ENCODE measurements at regions not wholly inside any gene's neighbourhood (a gene's known extent, or its start where the extent isn't known, plus 50 kb on each side); places are given as distances from the start of the nearest gene placed in this dataset.

- no peak for ATAC-seq
- no peaks in the 10 kb centered on the region for H3K4me1 ChIP-seq
- H3K36me3 ChIP-seq = no peaks in the 10 kb centered on the region
- intact Hi-C loops (cut with DNase I) = no loop called here
- TF ChIP-seq CTCF (IDR thresholded peaks at IDR 0.05) = no peak
- no peak for DNase-seq
- 61 to 66% methylated on average over 3 of the region's 3 CpGs for WGBS, 2 donors
- H3K27ac ChIP-seq = no peak overlapping the region
- peaks cover 0 to 10% (median 0%) of the 10 kb centered on the region in 7 donors for H3K27me3 ChIP-seq
- H3K4me3 ChIP-seq = no peak overlapping the region
- H3K9me3 ChIP-seq = no peaks in the 10 kb centered on the region
Observed at GRCh38 chr16:75922250-75922649, 196.0 kb upstream of the CPHXL start.

- H3K9me3 ChIP-seq = peaks cover 0 to 9% (median 0%) of the 10 kb centered on the region in 11 donors
- peaks cover 0 to 10% (median 0%) of the 10 kb centered on the region in 7 donors for H3K27me3 ChIP-seq
- H3K36me3 ChIP-seq = no peaks in the 10 kb centered on the region
- intact Hi-C loops (cut with DNase I) = no loop called here
- no peak overlapping the region for H3K27ac ChIP-seq
- H3K4me3 ChIP-seq = no peak overlapping the region
- no peaks in the 10 kb centered on the region for H3K4me1 ChIP-seq
- 71 to 78% methylated on average over 3 of the region's 3 CpGs for WGBS, 2 donors
- no peak for TF ChIP-seq CTCF (IDR thresholded peaks at IDR 0.05)
- DNase-seq = no peak
- no peak for ATAC-seq
Observed at GRCh38 chr16:75924397-75924796, 198.1 kb upstream of the CPHXL start.

GRCh38 chr16:75927810-75928209, 201.5 kb upstream of the CPHXL start:
- intact Hi-C loops (cut with DNase I) = no loop called here

GRCh38 chr16:75928295-75928694, 202.0 kb upstream of the CPHXL start:
- DNase-seq (no peak), ATAC-seq (no peak)
- peaks cover 0 to 23% (median 10%) of the 10 kb centered on the region in 11 donors for H3K9me3 ChIP-seq
- intact Hi-C loops (cut with DNase I) = no loop called here
- no peaks in the 10 kb centered on the region for H3K36me3 ChIP-seq
- H3K4me3 ChIP-seq = no peak overlapping the region
- TF ChIP-seq CTCF (IDR thresholded peaks at IDR 0.05) = no peak
- WGBS, 2 donors = 59 to 60% methylated on average over 1 of the region's 1 CpG
- no peak overlapping the region for H3K27ac ChIP-seq
- no peaks in the 10 kb centered on the region for H3K4me1 ChIP-seq
- no peaks in the 10 kb centered on the region for H3K27me3 ChIP-seq

More at GRCh38 chr16:75927810-75928209, 201.5 kb upstream of the CPHXL start:
- ATAC-seq (no peak), DNase-seq (no peak)
- TF ChIP-seq CTCF (IDR thresholded peaks at IDR 0.05) = no peak
- H3K4me1 ChIP-seq = no peaks in the 10 kb centered on the region
- no peaks in the 10 kb centered on the region for H3K36me3 ChIP-seq
- WGBS, 2 donors = 23 to 36% methylated on average over 4 of the region's 4 CpGs
- H3K27me3 ChIP-seq = no peaks in the 10 kb centered on the region
- no peak overlapping the region for H3K4me3 ChIP-seq
- no peak overlapping the region for H3K27ac ChIP-seq
- peaks cover 0 to 23% (median 10%) of the 10 kb centered on the region in 11 donors for H3K9me3 ChIP-seq
